ENCODE measurements at regions not wholly inside any gene's neighbourhood (a gene's known extent, or its start where the extent isn't known, plus 50 kb on each side); places are given as distances from the start of the nearest gene placed in this dataset.
"Not testable (repeated sequence)": the region's sequence is repeated elsewhere in the genome, so short reads cannot be mapped to it uniquely, and the experiment has no call there.

DNA sequence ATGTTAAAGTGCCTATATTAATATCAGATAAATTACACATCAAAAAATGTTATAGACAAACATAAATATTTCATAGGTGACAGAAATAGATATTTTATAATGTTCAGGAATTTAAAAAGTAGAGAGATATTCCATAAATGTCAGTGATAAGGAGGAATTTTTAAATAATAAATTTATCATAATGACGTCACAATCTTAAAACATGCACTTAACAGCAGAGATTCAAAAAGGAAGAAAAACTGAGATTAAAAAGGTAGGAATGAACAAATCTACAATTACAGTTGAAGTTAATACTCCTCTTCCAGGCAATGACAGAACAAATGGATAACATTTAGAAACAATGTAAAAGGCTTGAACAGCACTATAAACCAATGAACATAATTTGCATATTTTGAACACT is 345.4 kb upstream of the NOX3 start:
- TF ChIP-seq, protein P1, sequence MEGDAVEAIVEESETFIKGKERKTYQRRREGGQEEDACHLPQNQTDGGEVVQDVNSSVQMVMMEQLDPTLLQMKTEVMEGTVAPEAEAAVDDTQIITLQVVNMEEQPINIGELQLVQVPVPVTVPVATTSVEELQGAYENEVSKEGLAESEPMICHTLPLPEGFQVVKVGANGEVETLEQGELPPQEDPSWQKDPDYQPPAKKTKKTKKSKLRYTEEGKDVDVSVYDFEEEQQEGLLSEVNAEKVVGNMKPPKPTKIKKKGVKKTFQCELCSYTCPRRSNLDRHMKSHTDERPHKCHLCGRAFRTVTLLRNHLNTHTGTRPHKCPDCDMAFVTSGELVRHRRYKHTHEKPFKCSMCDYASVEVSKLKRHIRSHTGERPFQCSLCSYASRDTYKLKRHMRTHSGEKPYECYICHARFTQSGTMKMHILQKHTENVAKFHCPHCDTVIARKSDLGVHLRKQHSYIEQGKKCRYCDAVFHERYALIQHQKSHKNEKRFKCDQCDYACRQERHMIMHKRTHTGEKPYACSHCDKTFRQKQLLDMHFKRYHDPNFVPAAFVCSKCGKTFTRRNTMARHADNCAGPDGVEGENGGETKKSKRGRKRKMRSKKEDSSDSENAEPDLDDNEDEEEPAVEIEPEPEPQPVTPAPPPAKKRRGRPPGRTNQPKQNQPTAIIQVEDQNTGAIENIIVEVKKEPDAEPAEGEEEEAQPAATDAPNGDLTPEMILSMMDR (IDR thresholded peaks at IDR 0.05; ENCODE audit: low read depth, low read length) = no peak

GRCh38 chr6:155798876-155799275 is 343.2 kb upstream of the NOX3 start:
- not testable (repeated sequence) for H3K36me3 ChIP-seq; H3K27me3 ChIP-seq (ENCODE audit: insufficient read depth, low read depth, severe bottlenecking); H3K9me3 ChIP-seq (ENCODE audit: severe bottlenecking); H3K27ac ChIP-seq; H3K4me3 ChIP-seq (ENCODE audit: low read depth, low read length); DNase-seq

More for the DNA sequence above, 345.4 kb upstream of the NOX3 start:
- no peak for DNase-seq
- no peak overlapping the region for H3K27ac ChIP-seq
- H3K27me3 ChIP-seq (ENCODE audit: insufficient read depth, low read depth, severe bottlenecking) = no peaks in the 10 kb centered on the region
- H3K36me3 ChIP-seq = no peaks in the 10 kb centered on the region
- H3K9me3 ChIP-seq (ENCODE audit: severe bottlenecking) = no peaks in the 10 kb centered on the region
- no peak overlapping the region for H3K4me3 ChIP-seq (ENCODE audit: low read depth, low read length)

- no peaks in the 10 kb centered on the region for H3K27me3 ChIP-seq (ENCODE audit: insufficient read depth, low read depth, severe bottlenecking)
- no peaks in the 10 kb centered on the region for H3K36me3 ChIP-seq
- no peak overlapping the region for H3K27ac ChIP-seq
- no peak overlapping the region for H3K4me3 ChIP-seq (ENCODE audit: low read depth, low read length)
- no peaks in the 10 kb centered on the region for H3K9me3 ChIP-seq (ENCODE audit: severe bottlenecking)
- TF ChIP-seq, protein P1 (IDR thresholded peaks at IDR 0.05; ENCODE audit: low read depth, low read length) = no peak
- DNase-seq = no peak
Measured at GRCh38 chr6:155795173-155795796, 339.6 kb upstream of the NOX3 start.

- Histone ChIP-seq H3K36me3 (no peaks in the 10 kb centered on the region), H3K9me3 (ENCODE audit: severe bottlenecking) (peaks cover 3% of the 10 kb centered on the region), H3K27ac (no peak overlapping the region), H3K27me3 (ENCODE audit: insufficient read depth, low read depth, severe bottlenecking) (no peaks in the 10 kb centered on the region), H3K4me3 (ENCODE audit: low read depth, low read length) (no peak overlapping the region)
- TF ChIP-seq, protein P1 (IDR thresholded peaks at IDR 0.05; ENCODE audit: low read depth, low read length) = no peak
- DNase-seq = no peak
Measured at GRCh38 chr6:155791891-155792290, 336.3 kb upstream of the NOX3 start.

- no peak for DNase-seq
- TF ChIP-seq, protein P1 (IDR thresholded peaks at IDR 0.05; ENCODE audit: low read depth, low read length) = no peak
Measured at GRCh38 chr6:155791186-155791585, 335.5 kb upstream of the NOX3 start.

DNA sequence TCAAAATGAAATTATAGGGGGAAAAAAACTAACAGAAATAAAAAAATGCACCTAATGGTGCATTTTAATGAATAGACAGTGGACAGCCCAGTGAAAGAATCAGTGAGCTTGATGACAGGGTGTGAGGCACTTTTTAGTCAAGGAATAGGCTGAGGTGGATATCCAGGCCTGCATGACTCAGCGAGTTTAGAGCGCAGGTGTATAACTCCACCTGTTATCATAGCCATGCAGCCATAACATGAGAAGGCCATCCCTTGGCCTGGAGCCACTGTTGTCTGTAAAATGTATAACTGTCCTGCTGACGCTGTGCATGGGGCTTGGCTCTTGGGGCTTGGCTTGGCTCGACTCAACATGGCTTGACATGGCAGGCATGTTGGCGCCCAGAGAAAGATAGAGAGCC is 331.5 kb upstream of the NOX3 start:
- Histone ChIP-seq H3K9me3 (ENCODE audit: severe bottlenecking) (peaks cover 3% of the 10 kb centered on the region), H3K27me3 (ENCODE audit: insufficient read depth, low read depth, severe bottlenecking) (no peaks in the 10 kb centered on the region), H3K36me3 (no peaks in the 10 kb centered on the region), H3K4me3 (ENCODE audit: low read depth, low read length) (no peak overlapping the region), H3K27ac (no peak overlapping the region)
- no peak for DNase-seq
- TF ChIP-seq, protein P1 (IDR thresholded peaks at IDR 0.05; ENCODE audit: low read depth, low read length) = no peak

More at GRCh38 chr6:155791186-155791585, 335.5 kb upstream of the NOX3 start:
- Histone ChIP-seq H3K27me3 (ENCODE audit: insufficient read depth, low read depth, severe bottlenecking) (no peaks in the 10 kb centered on the region), H3K4me3 (ENCODE audit: low read depth, low read length) (no peak overlapping the region), H3K27ac (no peak overlapping the region), H3K9me3 (ENCODE audit: severe bottlenecking) (peaks cover 3% of the 10 kb centered on the region), H3K36me3 (no peaks in the 10 kb centered on the region)

Data from WERI-Rb-1 (cell line).